Stomach (tissue), 8 donors: ENCODE measurements at regions not wholly inside any gene's neighbourhood (a gene's known extent, or its start where the extent isn't known, plus 50 kb on each side); places are given as distances from the start of the nearest gene placed in this dataset.
"Not testable (repeated sequence)": the region's sequence is repeated elsewhere in the genome, so short reads cannot be mapped to it uniquely, and the experiment has no call there.

Experiments
- DNase-seq, 2 donors: peaks; one replicate each; pipeline versions ENCODE4 v3.0.0 to v3.0.0-alpha.2; 2013 to 2019
- H3K27ac ChIP-seq, 5 donors: fragments of 200-600 bp in 4 of 5; sonication (generic) in 4 of 5; one replicate each; pipeline ENCODE4 v1.5.1; 2013 to 2019; ENCODE audit warnings: mild to moderate bottlenecking in 1 of 5, moderate library complexity in 1 of 5
- H3K27me3 ChIP-seq, 3 donors: fragments of 200-600 bp; sonication (generic); one replicate each; pipeline ENCODE4 v1.5.1; 2017 to 2019; ENCODE audit warnings: mixed run types in 1 of 3
- H3K36me3 ChIP-seq, 4 donors: fragments of 200-600 bp; sonication (generic); 1 replicate in 3 of 4; 2 replicates in 1 of 4; pipeline ENCODE4 v1.5.1; 2016 to 2019
- H3K4me1 ChIP-seq, 4 donors: fragments of 200-600 bp; sonication (generic); one replicate each; pipeline ENCODE4 v1.5.1; 2016 to 2019
- H3K4me3 ChIP-seq, 4 donors: fragments of 200-600 bp; sonication (generic) in 3 of 4; one replicate each; pipeline ENCODE4 v1.5.1; 2016 to 2019; ENCODE audit warnings: mild to moderate bottlenecking in 1 of 4
- H3K9me3 ChIP-seq, 4 donors: fragments of 200-600 bp; sonication (generic); one replicate each; pipeline ENCODE4 v1.5.1; 2016 to 2019
- CTCF ChIP-seq, 7 experiments: fragments of 450-650 bp in 4 of 7; fragments of 200-600 bp in 3 of 7; sonication (generic) in 3 of 7; IDR thresholded peaks; one replicate each; pipeline ENCODE4 v1.5.1; 2016 to 2019; ENCODE audit warnings: antibody characterized with exemption in 7 of 7, control low read depth in 2 of 7, mild to moderate bottlenecking in 1 of 7
- EP300 ChIP-seq: sonication (generic); formaldehyde crosslinking; IDR thresholded peaks from one replicate; pipeline ENCODE4 v1.6.1; 2017; ENCODE audit warnings: antibody characterized with exemption
- POLR2A ChIP-seq, 4 donors: fragments of 450-650 bp; IDR thresholded peaks; one replicate each; pipeline ENCODE4 v1.6.1; 2016; ENCODE audit warnings: antibody characterized with exemption in 4 of 4, control low read depth in 2 of 4, mild to moderate bottlenecking in 1 of 4, moderate library complexity in 1 of 4
- POLR2AphosphoS5 ChIP-seq, 3 donors: sonication (generic); formaldehyde crosslinking; IDR thresholded peaks; one replicate each; pipeline ENCODE4 v1.6.1; 2016; ENCODE audit warnings: antibody characterized with exemption in 3 of 3
- WGBS, 5 donors: extraction: QIAGEN DNeasy Blood & Tissue Kit in 3 of 5; methylation state at CpG; one replicate each; pipeline versions ENCODE4 v1.1.5 to v1.1.7; 2013 to 2018; 5-methylcytosine and 5-hydroxymethylcytosine counted together
- intact Hi-C: fragments of 100-400 bp; cut with DNase I; formaldehyde crosslinking; loops from one replicate; pipeline ENCODE4 v1.15.1; 2023; ENCODE audit warnings: low total_unique reads
- donor health status: healthy with polysubstance abuse.
- donor health status: Bipolar disorder and iron deficiency.
- donor health status: healthy.

DNA sequence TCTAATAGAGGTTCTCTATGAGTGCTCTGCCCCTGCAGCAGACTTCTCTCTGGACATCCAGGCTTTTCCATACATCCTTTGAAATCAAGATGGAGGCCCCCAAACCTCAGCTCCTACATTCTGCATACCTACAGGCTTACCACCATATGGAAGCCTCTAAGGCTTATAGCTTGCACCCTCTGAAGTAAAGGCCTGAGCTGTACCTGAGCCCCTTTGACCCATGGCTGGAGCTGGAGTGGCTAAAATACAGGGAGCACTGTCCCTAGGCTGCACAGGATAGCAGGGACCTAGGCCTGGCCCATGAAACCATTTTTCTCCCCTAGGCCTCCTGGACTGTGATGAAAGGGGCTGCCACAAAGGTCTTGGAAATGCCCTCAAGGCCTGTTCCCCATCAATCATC, 1086.1 kb upstream of the MIR17HG start:
- DNase-seq: no peak
- Histone ChIP-seq H3K9me3 (peaks cover 0 to 5% (median 0%) of the 10 kb centered on the region in 4 donors), H3K36me3 (no peaks in the 10 kb centered on the region), H3K4me3 (no peak overlapping the region), H3K27ac (no peak overlapping the region), H3K4me1 (no peaks in the 10 kb centered on the region), H3K27me3 (no peaks in the 10 kb centered on the region)
- intact Hi-C loops: no loop called here
- TF ChIP-seq POLR2AphosphoS5 (IDR thresholded peaks at IDR 0.05) (no peak), EP300 (no peak)

DNA sequence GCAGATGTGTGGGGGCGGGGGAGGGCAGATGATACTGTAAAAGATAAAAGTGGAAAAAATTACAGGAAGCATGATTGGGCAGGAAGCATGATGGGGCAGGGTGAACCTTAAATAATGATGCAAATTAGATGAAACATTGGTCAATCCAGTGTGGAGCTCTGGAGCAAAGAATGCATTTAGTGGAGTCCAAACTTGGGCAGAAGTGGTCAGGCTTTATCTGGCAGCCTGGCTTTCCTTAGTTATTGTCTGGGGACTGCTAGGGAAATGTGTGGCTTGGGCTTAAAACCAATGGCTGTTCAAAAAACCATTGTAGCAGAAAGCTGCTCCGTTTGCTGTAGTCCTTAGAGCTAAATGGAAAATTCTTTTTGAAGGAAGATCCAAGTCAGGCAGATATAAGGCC, 1077.3 kb upstream of the MIR17HG start:
- intact Hi-C loops: no loop called here
- TF ChIP-seq POLR2A (IDR thresholded peaks at IDR 0.05): no peak
- TF ChIP-seq POLR2AphosphoS5 (IDR thresholded peaks at IDR 0.05): no peak
- TF ChIP-seq EP300: no peak
- TF ChIP-seq CTCF (IDR thresholded peaks at IDR 0.05): no peak
- Histone ChIP-seq H3K4me3 (no peak overlapping the region), H3K36me3 (no peaks in the 10 kb centered on the region), H3K27ac (no peak overlapping the region), H3K9me3 (peaks cover 0 to 9% (median 0%) of the 10 kb centered on the region in 4 donors), H3K4me1 (no peaks in the 10 kb centered on the region), H3K27me3 (no peaks in the 10 kb centered on the region)
- DNase-seq: no peak
- WGBS, 5 donors: 73 to 88% (median 76%) methylated on average over 2 of the region's 2 CpGs

GRCh38 chr13:90272356-90272755, 1075.1 kb upstream of the MIR17HG start:
- intact Hi-C loops: no loop called here
- Histone ChIP-seq H3K9me3 (peaks cover 0 to 9% (median 0%) of the 10 kb centered on the region in 4 donors), H3K36me3 (no peaks in the 10 kb centered on the region), H3K27me3 (no peaks in the 10 kb centered on the region), H3K4me3 (no peak overlapping the region), H3K27ac (no peak overlapping the region), H3K4me1 (no peaks in the 10 kb centered on the region)
- no peak for DNase-seq
- 88 to 100% (median 94%) methylated on average over 1 of the region's 1 CpG for WGBS, 5 donors
- no peak for TF ChIP-seq EP300
- no peak for TF ChIP-seq CTCF (IDR thresholded peaks at IDR 0.05)
- TF ChIP-seq POLR2AphosphoS5 (IDR thresholded peaks at IDR 0.05): no peak
- no peak for TF ChIP-seq POLR2A (IDR thresholded peaks at IDR 0.05)

- no peaks in the 10 kb centered on the region for H3K4me1 ChIP-seq
- H3K9me3 ChIP-seq: peaks cover 0 to 3% (median 0%) of the 10 kb centered on the region in 4 donors
- no peak overlapping the region for H3K27ac ChIP-seq
- no peaks in the 10 kb centered on the region for H3K27me3 ChIP-seq
- intact Hi-C loops: no loop called here
- TF ChIP-seq EP300 (no peak), POLR2A (IDR thresholded peaks at IDR 0.05) (no peak), POLR2AphosphoS5 (IDR thresholded peaks at IDR 0.05) (no peak), CTCF (IDR thresholded peaks at IDR 0.05) (no peak)
- no peak overlapping the region for H3K4me3 ChIP-seq
- 64 to 90% (median 73%) methylated on average over 1 of the region's 1 CpG for WGBS, 5 donors
- DNase-seq: peak in 1 of 2 donors; percentile 8
- no peaks in the 10 kb centered on the region for H3K36me3 ChIP-seq
These were observed 1071.3 kb upstream of the MIR17HG start for GRCh38 chr13:90276216-90276615.

DNA sequence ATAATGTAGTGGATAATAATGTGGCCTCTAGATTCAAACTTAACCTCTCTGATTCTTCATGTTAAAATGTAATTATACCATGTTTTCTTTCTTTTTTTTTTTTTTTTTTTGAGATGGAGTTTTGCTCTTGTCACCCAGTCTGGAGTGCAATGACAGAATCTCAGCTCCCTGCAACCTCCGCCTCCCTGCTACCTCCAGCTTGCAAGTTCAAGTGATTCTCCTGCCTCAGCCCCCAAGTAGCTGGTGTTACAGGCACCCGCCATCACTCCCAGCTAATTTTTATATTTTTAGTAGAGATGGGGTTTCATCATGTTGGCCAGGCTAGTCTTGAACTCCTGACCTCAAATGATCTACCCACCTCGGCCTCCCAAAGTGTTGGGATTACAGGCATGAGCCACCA, 1069.3 kb upstream of the MIR17HG start:
- DNase-seq, H3K27ac ChIP-seq, H3K9me3 ChIP-seq, H3K4me3 ChIP-seq, H3K4me1 ChIP-seq, intact Hi-C loops, H3K36me3 ChIP-seq, H3K27me3 ChIP-seq: not testable (repeated sequence)
- 83 to 91% (median 89%) methylated on average over 3 of the region's 3 CpGs for WGBS, 5 donors

- Histone ChIP-seq H3K4me3 (no peak overlapping the region), H3K27ac (no peak overlapping the region), H3K36me3 (no peaks in the 10 kb centered on the region), H3K27me3 (no peaks in the 10 kb centered on the region), H3K9me3 (no peaks in the 10 kb centered on the region), H3K4me1 (no peaks in the 10 kb centered on the region)
- DNase-seq: no peak
- intact Hi-C loops: no loop called here
- no peak for TF ChIP-seq CTCF (IDR thresholded peaks at IDR 0.05)
- TF ChIP-seq EP300: no peak
- TF ChIP-seq POLR2A (IDR thresholded peaks at IDR 0.05): no peak
- TF ChIP-seq POLR2AphosphoS5 (IDR thresholded peaks at IDR 0.05): no peak
These were observed 1065.8 kb upstream of the MIR17HG start for GRCh38 chr13:90281709-90282108.
